Panc1 (cell line): ENCODE measurements at regions not wholly inside any gene's neighbourhood (a gene's known extent, or its start where the extent isn't known, plus 50 kb on each side); places are given as distances from the start of the nearest gene placed in this dataset.

Source experiments
- ATAC-seq: fragments of 200-7000 bp; cut with Tn5 transposase; 2 replicates; pipeline ENCODE4 v1.9.1; 2020; ENCODE audit warnings: mild to moderate bottlenecking, moderate library complexity
- BruUV-seq: library from RNA; stranded (reverse); fragments of 400-500 nt; replicated peaks from 2 replicates; lab custom pipeline; 2021; lab: Mats Ljungman, UMichigan
- CTCF ChIA-PET: fragments of 300-600 bp; sonication (Branson Sonifier 250); formaldehyde crosslinking; loops from one replicate; lab custom pipeline; 2022; ENCODE audit warnings: antibody characterized with exemption; lab: Charles Lee
- POLR2A ChIA-PET: fragments of 300-600 bp; sonication (Branson Sonifier 250); formaldehyde crosslinking; loops from one replicate; lab custom pipeline; 2022; ENCODE audit warnings: antibody characterized with exemption; lab: Charles Lee
- DNase-seq: peaks from one replicate; pipeline ENCODE4 v3.0.0-alpha.2; 2010; ENCODE audit warnings: low read depth, low spot score
- H3K27ac ChIP-seq: 2 replicates; pipeline ENCODE4 v1.5.1; 2011; ENCODE audit warnings: mild to moderate bottlenecking, low read length, inconsistent platforms
- H3K27me3 ChIP-seq: fragments of 200-500 bp; sonication (Bioruptor generic); 2 replicates; pipeline ENCODE4 v1.6.0; 2014; ENCODE audit warnings: low read length, inconsistent platforms; ENCODE audit not compliant: control insufficient read depth, insufficient read depth
- H3K36me3 ChIP-seq: fragments of 200-500 bp; sonication (Bioruptor generic); 2 replicates; pipeline ENCODE4 v1.5.1; 2014; ENCODE audit warnings: inconsistent platforms, mild to moderate bottlenecking, low read length, moderate library complexity; ENCODE audit not compliant: control insufficient read depth, insufficient read depth
- H3K4me1 ChIP-seq: 2 replicates; pipeline ENCODE4 v1.5.1; 2011; ENCODE audit warnings: inconsistent platforms, mild to moderate bottlenecking, low read length, moderate library complexity; ENCODE audit not compliant: control insufficient read depth, insufficient read depth
- H3K4me3 ChIP-seq, 2 experiments: 2 replicates each; pipeline ENCODE4 v1.5.1; 2011 to 2012; ENCODE audit warnings: low read depth in 2 of 2, low read length in 2 of 2, mild to moderate bottlenecking in 2 of 2, inconsistent platforms in 1 of 2, moderate library complexity in 1 of 2
- H3K9me3 ChIP-seq: fragments of 200-500 bp; sonication (Bioruptor generic); 2 replicates; pipeline ENCODE4 v1.5.1; 2014; ENCODE audit warnings: low read depth, mild to moderate bottlenecking, inconsistent platforms, low read length, moderate library complexity; ENCODE audit not compliant: control insufficient read depth, insufficient read depth
- CTCF ChIP-seq: fragments of 450-650 bp; IDR thresholded peaks from 2 replicates; pipeline ENCODE4 v1.5.1; 2017; ENCODE audit warnings: mild to moderate bottlenecking
- POLR2AphosphoS5 ChIP-seq: IDR thresholded peaks from 2 replicates; pipeline ENCODE4 v1.6.1; 2012; ENCODE audit warnings: mild to moderate bottlenecking, low read depth, low read length, moderate library complexity
- REST ChIP-seq, 2 experiments: IDR thresholded peaks; 2 replicates each; pipeline ENCODE4 v1.6.1; 2011 to 2012; ENCODE audit warnings: low read depth in 2 of 2, control low read depth in 1 of 2, low read length in 1 of 2, mild to moderate bottlenecking in 1 of 2, moderate library complexity in 1 of 2; ENCODE audit not compliant: insufficient read depth in 1 of 2
- SIN3A ChIP-seq: IDR thresholded peaks from 2 replicates; pipeline ENCODE4 v1.6.1; 2012; ENCODE audit warnings: low read depth, mild to moderate bottlenecking, low read length, moderate library complexity, borderline replicate concordance; ENCODE audit not compliant: insufficient read depth
- TCF7L2 ChIP-seq: IDR thresholded peaks from 2 replicates; pipeline ENCODE4 v1.6.1; 2011; ENCODE audit warnings: mild to moderate bottlenecking, low read depth, low read length, inconsistent platforms
- in situ Hi-C: cut with HindIII; loops from 2 replicates; pipeline ENCODE4 v1.10.0; 2016; ENCODE audit warnings: low sequenced_read_pairs, low pct_unique_long_range_greater_than_20kb
- intact Hi-C: fragments of 100-400 bp; cut with micrococcal nuclease; formaldehyde crosslinking; loops from one replicate; pipeline ENCODE4 v1.10.0; 2022; ENCODE audit not compliant: unreplicated experiment

GRCh38 chr2:40559175-40559574 is 107.3 kb upstream of the SLC8A1 start:
- Histone ChIP-seq H3K27ac (no peak overlapping the region), H3K27me3 (no peaks in the 10 kb centered on the region), H3K36me3 (no peaks in the 10 kb centered on the region), H3K4me3 (no peak overlapping the region), H3K9me3 (no peaks in the 10 kb centered on the region), H3K4me1 (no peaks in the 10 kb centered on the region)
- CTCF ChIA-PET: no interaction called here
- DNase-seq (no peak), ATAC-seq (no peak)
- no TSS peak for BruUV-seq
- TF ChIP-seq POLR2AphosphoS5: no peak
- TF ChIP-seq CTCF: no peak
- TF ChIP-seq TCF7L2: no peak
- POLR2A ChIA-PET: no interaction called here
- intact Hi-C loops (no loop called here), in situ Hi-C loops (no loop called here)

GRCh38 chr2:40564184-40564583 is 112.3 kb upstream of the SLC8A1 start:
- H3K36me3 ChIP-seq: no peaks in the 10 kb centered on the region
- ATAC-seq (no peak), DNase-seq (no peak)
- no peaks in the 10 kb centered on the region for H3K27me3 ChIP-seq
- no peak overlapping the region for H3K4me3 ChIP-seq
- H3K9me3 ChIP-seq: no peaks in the 10 kb centered on the region
- TF ChIP-seq CTCF (no peak), SIN3A (no peak), REST (IDR thresholded peaks at IDR 0.05; ENCODE audit: insufficient read depth in 1 of 2, low read depth in 2 of 2, low read length in 1 of 2) (no peak), TCF7L2 (no peak), POLR2AphosphoS5 (no peak)
- intact Hi-C loops: no loop called here
- H3K27ac ChIP-seq: no peak overlapping the region
- CTCF ChIA-PET: no interaction called here
- POLR2A ChIA-PET: no interaction called here
- in situ Hi-C loops: no loop called here
- no peaks in the 10 kb centered on the region for H3K4me1 ChIP-seq
- no TSS peak for BruUV-seq
